ENCODE measurements at regions not wholly inside any gene's neighbourhood (a gene's known extent, or its start where the extent isn't known, plus 50 kb on each side); places are given as distances from the start of the nearest gene placed in this dataset.
"Not testable (repeated sequence)": the region's sequence is repeated elsewhere in the genome, so short reads cannot be mapped to it uniquely, and the experiment has no call there.

GRCh38 chr1:108314815-108315214 lies 70.9 kb upstream of the NBPF4 start:
- Histone ChIP-seq H3K79me2 (ENCODE audit: insufficient read depth, low read length) (no peaks in the 10 kb centered on the region), H3K9ac (ENCODE audit: low read depth, low read length, poor library complexity, severe bottlenecking) (no peak overlapping the region), H3K9me3 (ENCODE audit: insufficient read depth, low read depth, low read length) (no peaks in the 10 kb centered on the region), H3K4me3 (ENCODE audit: low read length, poor library complexity, severe bottlenecking) (no peak overlapping the region), H3K36me3 (ENCODE audit: insufficient read depth, low read length) (no peaks in the 10 kb centered on the region), H3F3A (ENCODE audit: low read depth) (no peaks in the 10 kb centered on the region), H2AFZ (ENCODE audit: low read length) (no peak overlapping the region), H3K27me3 (ENCODE audit: insufficient read depth, low read length, poor library complexity, severe bottlenecking) (no peaks in the 10 kb centered on the region), H3K4me1 (ENCODE audit: insufficient read depth, low read length, poor library complexity, severe bottlenecking) (no peaks in the 10 kb centered on the region), H3K9me2 (replicated peaks; ENCODE audit: low read depth, low read length) (0 out of 2 replicates have a peak, but pooled peaks cover 3% of the 10 kb centered on the region), H4K20me1 (ENCODE audit: insufficient read depth, low read length, poor library complexity, severe bottlenecking) (no peaks in the 10 kb centered on the region), H3K4me2 (ENCODE audit: low read depth, low read length, poor library complexity, severe bottlenecking) (no peak overlapping the region)
- TF ChIP-seq EZH2phosphoT487 (IDR thresholded peaks at IDR 0.05; ENCODE audit: borderline replicate concordance) = no peak
- TF ChIP-seq, protein P1, sequence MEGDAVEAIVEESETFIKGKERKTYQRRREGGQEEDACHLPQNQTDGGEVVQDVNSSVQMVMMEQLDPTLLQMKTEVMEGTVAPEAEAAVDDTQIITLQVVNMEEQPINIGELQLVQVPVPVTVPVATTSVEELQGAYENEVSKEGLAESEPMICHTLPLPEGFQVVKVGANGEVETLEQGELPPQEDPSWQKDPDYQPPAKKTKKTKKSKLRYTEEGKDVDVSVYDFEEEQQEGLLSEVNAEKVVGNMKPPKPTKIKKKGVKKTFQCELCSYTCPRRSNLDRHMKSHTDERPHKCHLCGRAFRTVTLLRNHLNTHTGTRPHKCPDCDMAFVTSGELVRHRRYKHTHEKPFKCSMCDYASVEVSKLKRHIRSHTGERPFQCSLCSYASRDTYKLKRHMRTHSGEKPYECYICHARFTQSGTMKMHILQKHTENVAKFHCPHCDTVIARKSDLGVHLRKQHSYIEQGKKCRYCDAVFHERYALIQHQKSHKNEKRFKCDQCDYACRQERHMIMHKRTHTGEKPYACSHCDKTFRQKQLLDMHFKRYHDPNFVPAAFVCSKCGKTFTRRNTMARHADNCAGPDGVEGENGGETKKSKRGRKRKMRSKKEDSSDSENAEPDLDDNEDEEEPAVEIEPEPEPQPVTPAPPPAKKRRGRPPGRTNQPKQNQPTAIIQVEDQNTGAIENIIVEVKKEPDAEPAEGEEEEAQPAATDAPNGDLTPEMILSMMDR (conservative IDR thresholded peaks at IDR 0.05; ENCODE audit: low read length) = no peak

DNA sequence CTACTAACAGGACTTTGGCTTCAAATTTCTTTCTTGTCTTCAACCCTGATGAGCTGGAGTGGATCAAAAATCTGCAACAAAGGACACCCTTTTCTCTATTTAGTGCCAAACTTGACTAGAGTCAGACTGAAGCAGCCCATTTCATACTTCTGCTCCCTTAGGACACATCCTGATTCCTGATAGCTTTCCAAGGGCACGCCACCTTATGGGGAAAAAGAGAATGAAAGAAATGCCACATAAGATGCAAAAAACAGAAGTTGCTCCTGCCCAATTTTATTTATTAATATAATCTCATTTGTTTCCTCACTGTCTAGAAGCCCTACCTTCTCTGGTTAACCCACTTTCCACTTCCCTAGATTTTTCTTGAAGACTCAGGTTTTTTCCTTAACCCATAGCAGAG lies 72.7 kb upstream of the NBPF4 start:
- H3K79me2 ChIP-seq (ENCODE audit: insufficient read depth, low read length) = no peaks in the 10 kb centered on the region
- H3K4me3 ChIP-seq (ENCODE audit: low read length, poor library complexity, severe bottlenecking) = no peak overlapping the region
- H3K9me2 ChIP-seq (replicated peaks; ENCODE audit: low read depth, low read length) = 0 out of 2 replicates have a peak, but pooled peaks cover 3% of the 10 kb centered on the region
- H4K20me1 ChIP-seq (ENCODE audit: insufficient read depth, low read length, poor library complexity, severe bottlenecking) = no peaks in the 10 kb centered on the region
- no peaks in the 10 kb centered on the region for H3F3A ChIP-seq (ENCODE audit: low read depth)
- H3K36me3 ChIP-seq (ENCODE audit: insufficient read depth, low read length) = no peaks in the 10 kb centered on the region
- H3K27me3 ChIP-seq (ENCODE audit: insufficient read depth, low read length, poor library complexity, severe bottlenecking) = no peaks in the 10 kb centered on the region
- TF ChIP-seq EZH2phosphoT487 (IDR thresholded peaks at IDR 0.05; ENCODE audit: borderline replicate concordance) = no peak
- TF ChIP-seq, protein P1 (conservative IDR thresholded peaks at IDR 0.05; ENCODE audit: low read length) = peak; percentile 23; the same call in 1 of the 2 replicates
- no peak overlapping the region for H3K4me2 ChIP-seq (ENCODE audit: low read depth, low read length, poor library complexity, severe bottlenecking)
- H3K4me1 ChIP-seq (ENCODE audit: insufficient read depth, low read length, poor library complexity, severe bottlenecking) = no peaks in the 10 kb centered on the region
- no peak overlapping the region for H3K9ac ChIP-seq (ENCODE audit: low read depth, low read length, poor library complexity, severe bottlenecking)
- no peaks in the 10 kb centered on the region for H3K9me3 ChIP-seq (ENCODE audit: insufficient read depth, low read depth, low read length)
- H2AFZ ChIP-seq (ENCODE audit: low read length) = no peak overlapping the region

DNA sequence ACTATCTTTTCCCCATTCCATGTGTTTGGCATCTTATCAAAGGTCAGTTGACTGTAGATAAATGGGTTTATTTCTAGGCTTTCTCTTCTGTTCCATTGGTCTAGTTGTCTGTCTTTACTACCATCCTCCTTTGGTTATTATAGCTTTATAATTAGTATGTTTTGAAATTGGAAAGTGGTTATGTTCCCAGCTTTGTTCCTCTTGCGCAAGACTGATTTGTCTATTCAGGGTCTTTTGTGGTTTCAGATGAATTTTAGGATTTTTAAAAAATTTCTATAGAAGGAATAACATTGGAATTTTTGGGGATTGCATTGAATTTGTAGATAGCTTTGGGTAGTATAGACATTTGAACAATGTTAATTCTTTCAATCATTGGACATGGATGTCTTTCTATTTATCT lies 77.0 kb upstream of the NBPF4 start:
- H4K20me1 ChIP-seq (ENCODE audit: insufficient read depth, low read length, poor library complexity, severe bottlenecking) = no peaks in the 10 kb centered on the region
- TF ChIP-seq EZH2phosphoT487 (IDR thresholded peaks at IDR 0.05; ENCODE audit: borderline replicate concordance) = no peak
- TF ChIP-seq, protein P1 (conservative IDR thresholded peaks at IDR 0.05; ENCODE audit: low read length) = no peak
- H3K4me3 ChIP-seq (ENCODE audit: low read length, poor library complexity, severe bottlenecking) = no peak overlapping the region
- H3K4me2 ChIP-seq (ENCODE audit: low read depth, low read length, poor library complexity, severe bottlenecking) = no peak overlapping the region
- no peaks in the 10 kb centered on the region for H3K36me3 ChIP-seq (ENCODE audit: insufficient read depth, low read length)
- no peaks in the 10 kb centered on the region for H3K9me3 ChIP-seq (ENCODE audit: insufficient read depth, low read depth, low read length)
- no peaks in the 10 kb centered on the region for H3K79me2 ChIP-seq (ENCODE audit: insufficient read depth, low read length)
- no peaks in the 10 kb centered on the region for H3K4me1 ChIP-seq (ENCODE audit: insufficient read depth, low read length, poor library complexity, severe bottlenecking)
- no peaks in the 10 kb centered on the region for H3K27me3 ChIP-seq (ENCODE audit: insufficient read depth, low read length, poor library complexity, severe bottlenecking)
- no peaks in the 10 kb centered on the region for H3F3A ChIP-seq (ENCODE audit: low read depth)
- no peak overlapping the region for H3K9ac ChIP-seq (ENCODE audit: low read depth, low read length, poor library complexity, severe bottlenecking)
- no peaks in the 10 kb centered on the region for H3K9me2 ChIP-seq (replicated peaks; ENCODE audit: low read depth, low read length)
- H2AFZ ChIP-seq (ENCODE audit: low read length) = no peak overlapping the region

- H3K9me2 ChIP-seq (replicated peaks; ENCODE audit: low read depth, low read length); H3F3A ChIP-seq (ENCODE audit: low read depth); H3K9ac ChIP-seq (ENCODE audit: low read depth, low read length, poor library complexity, severe bottlenecking); H3K36me3 ChIP-seq (ENCODE audit: insufficient read depth, low read length); H3K4me1 ChIP-seq (ENCODE audit: insufficient read depth, low read length, poor library complexity, severe bottlenecking); H4K20me1 ChIP-seq (ENCODE audit: insufficient read depth, low read length, poor library complexity, severe bottlenecking); H3K27me3 ChIP-seq (ENCODE audit: insufficient read depth, low read length, poor library complexity, severe bottlenecking); H3K4me3 ChIP-seq (ENCODE audit: low read length, poor library complexity, severe bottlenecking); H2AFZ ChIP-seq (ENCODE audit: low read length); H3K9me3 ChIP-seq (ENCODE audit: insufficient read depth, low read depth, low read length); H3K4me2 ChIP-seq (ENCODE audit: low read depth, low read length, poor library complexity, severe bottlenecking); H3K79me2 ChIP-seq (ENCODE audit: insufficient read depth, low read length): not testable (repeated sequence)
These were observed 81.5 kb upstream of the NBPF4 start for GRCh38 chr1:108325338-108325737.
